GM18868 (cell line): ENCODE measurements at regions not wholly inside any gene's neighbourhood (a gene's known extent, or its start where the extent isn't known, plus 50 kb on each side); places are given as distances from the start of the nearest gene placed in this dataset.
"Not testable (repeated sequence)": the region's sequence is repeated elsewhere in the genome, so short reads cannot be mapped to it uniquely, and the experiment has no call there.

ENCODE experiments used
- ATAC-seq: cut with Tn5 transposase; IDR thresholded peaks from one replicate; pipeline ENCODE4 v1.9.1; 2021; ENCODE audit warnings: mild to moderate bottlenecking, moderate library complexity; ENCODE audit not compliant: unreplicated experiment

GRCh38 chr1:65020774-65021173, 54.4 kb upstream of the JAK1 start:
- no peak for ATAC-seq

- no peak for ATAC-seq
These were observed 55.4 kb upstream of the JAK1 start for GRCh38 chr1:65021795-65022194.

DNA sequence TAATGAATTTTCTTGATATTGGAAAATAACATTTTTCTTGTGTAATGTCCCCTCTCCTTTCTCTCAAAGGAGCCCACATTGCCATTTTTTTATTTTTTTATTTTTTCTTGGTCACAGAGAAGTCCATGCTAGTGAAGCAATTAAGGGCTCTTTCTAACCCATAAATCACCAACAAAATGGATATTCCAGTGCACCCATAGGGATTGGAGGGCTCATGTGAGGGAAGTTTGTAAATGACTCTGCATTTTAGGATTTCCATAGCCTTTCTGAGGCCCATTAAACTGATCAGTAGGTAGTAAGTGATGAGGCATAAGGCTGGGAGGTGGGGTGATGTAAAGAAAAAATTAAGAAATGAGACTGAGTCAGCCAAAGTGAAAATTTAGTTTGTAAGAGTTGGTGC, 55.9 kb upstream of the JAK1 start:
- no peak for ATAC-seq

- no peak for ATAC-seq
These were observed 59.4 kb upstream of the JAK1 start for GRCh38 chr1:65025794-65026193.

- no peak for ATAC-seq
These were observed 59.9 kb upstream of the JAK1 start for GRCh38 chr1:65026235-65026634.

DNA sequence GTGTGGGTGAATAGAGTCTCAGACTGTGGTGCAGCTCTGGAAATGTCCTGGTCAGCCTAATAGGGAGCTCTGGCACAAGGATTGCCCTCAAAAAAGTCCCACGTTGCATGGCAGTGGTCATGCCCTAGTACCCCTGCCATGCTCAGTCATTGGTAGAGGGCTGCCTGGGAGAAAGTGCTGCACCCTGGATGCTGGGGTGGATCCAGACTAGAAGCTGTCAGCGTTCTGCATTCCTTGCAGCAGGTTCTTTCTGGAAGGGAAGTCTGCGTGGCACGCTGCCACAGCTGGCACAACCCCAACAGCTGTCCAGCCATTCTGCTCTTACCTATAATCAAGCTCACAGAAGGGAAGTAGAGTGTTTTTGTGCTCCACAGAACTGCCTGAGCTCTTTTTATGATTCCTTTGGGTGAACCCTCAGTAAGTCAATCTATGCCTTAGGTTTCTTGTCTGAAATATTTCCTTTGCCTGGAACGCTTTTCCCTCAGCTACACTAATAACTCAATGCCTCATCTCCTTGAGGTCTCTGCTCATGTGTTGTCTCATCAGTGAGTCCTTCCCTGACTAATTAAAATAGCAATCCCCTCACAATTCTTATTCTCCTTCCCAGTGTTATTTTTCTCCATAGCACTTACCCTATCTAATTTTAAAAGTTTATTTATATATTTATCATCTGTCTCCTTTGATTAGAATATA, 61.5 kb upstream of the JAK1 start:
- ATAC-seq: no peak

DNA sequence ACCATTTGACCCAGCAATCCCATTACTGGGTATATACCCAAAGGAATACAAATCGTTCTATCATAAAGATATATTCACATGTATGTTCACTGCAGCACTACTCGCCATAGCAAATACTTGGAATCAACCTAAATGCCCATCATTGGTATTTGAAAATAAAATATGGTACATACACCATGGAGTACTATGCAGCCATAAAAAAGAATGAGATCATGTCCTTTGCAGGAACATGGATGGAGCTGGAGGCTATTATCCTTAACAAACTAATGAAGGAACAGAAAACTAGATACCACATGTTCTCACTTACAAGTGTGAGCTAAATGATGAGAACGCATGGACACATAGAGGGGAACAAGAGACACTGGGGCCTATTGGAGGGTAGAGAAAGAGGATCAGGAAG, 63.1 kb upstream of the JAK1 start:
- not testable (repeated sequence) for ATAC-seq

GRCh38 chr1:65034879-65035278, 68.5 kb upstream of the JAK1 start:
- not testable (repeated sequence) for ATAC-seq

- no peak for ATAC-seq
These were observed 70.3 kb upstream of the JAK1 start for GRCh38 chr1:65036570-65037051.

- no peak for ATAC-seq
These were observed 72.7 kb upstream of the JAK1 start for GRCh38 chr1:65039066-65039465.

DNA sequence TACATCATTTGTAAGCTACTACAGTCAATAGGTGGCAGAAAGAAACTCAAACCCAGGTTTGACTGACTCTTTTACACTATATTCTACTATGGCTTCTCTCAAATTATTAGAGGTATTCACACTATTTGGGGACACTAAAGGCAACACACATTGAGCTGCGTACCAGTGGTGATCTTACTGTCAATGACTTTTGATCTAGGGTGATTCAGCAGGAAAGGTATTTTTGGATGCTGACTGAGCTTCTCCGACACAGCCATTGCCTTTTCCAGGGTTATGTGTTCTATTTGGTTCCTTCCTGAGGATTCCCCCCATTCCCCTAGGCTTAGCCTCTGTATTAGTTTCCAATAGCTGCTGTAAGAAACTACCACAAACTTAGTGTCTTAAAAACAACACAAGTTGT, 73.2 kb upstream of the JAK1 start:
- no peak for ATAC-seq

DNA sequence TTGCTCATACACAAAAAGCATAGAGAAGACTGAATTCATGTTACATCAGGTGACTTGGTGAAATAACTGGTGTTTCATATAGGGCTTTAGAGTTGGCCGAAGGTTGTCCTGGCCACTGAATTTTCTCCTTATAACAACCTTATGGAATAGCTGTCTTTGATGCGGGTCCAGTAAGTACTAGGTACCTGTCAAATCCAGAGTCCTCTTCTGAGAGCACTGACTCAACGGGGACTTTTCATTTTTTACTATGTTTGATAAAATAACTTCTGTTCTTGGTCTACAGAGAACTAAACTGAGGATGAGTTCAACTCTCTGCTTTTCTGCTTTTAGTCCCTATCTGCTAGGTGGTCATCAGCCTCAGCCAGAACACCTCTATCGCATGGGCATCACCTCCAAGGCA, 76.1 kb upstream of the JAK1 start:
- no peak for ATAC-seq

DNA sequence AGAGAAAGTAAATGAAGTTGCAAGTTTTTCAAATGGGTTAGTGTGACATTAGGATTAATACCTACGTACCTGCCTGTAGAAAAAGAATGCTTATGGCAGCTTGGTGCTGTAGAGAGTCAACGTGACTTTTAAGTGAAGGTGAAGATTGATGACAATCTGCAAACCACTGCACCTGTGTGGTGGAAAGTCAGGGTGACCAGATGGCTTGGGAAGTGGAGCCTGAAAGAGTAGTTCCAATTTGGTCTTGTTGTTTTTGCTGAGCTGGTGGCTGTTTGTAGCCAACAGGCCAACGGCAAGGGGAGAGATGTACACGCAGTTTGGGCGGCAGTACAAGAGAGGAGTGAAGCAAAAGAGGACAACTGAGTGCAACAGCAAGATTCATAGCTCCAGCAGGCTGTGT, 78.1 kb upstream of the JAK1 start:
- ATAC-seq: no peak

DNA sequence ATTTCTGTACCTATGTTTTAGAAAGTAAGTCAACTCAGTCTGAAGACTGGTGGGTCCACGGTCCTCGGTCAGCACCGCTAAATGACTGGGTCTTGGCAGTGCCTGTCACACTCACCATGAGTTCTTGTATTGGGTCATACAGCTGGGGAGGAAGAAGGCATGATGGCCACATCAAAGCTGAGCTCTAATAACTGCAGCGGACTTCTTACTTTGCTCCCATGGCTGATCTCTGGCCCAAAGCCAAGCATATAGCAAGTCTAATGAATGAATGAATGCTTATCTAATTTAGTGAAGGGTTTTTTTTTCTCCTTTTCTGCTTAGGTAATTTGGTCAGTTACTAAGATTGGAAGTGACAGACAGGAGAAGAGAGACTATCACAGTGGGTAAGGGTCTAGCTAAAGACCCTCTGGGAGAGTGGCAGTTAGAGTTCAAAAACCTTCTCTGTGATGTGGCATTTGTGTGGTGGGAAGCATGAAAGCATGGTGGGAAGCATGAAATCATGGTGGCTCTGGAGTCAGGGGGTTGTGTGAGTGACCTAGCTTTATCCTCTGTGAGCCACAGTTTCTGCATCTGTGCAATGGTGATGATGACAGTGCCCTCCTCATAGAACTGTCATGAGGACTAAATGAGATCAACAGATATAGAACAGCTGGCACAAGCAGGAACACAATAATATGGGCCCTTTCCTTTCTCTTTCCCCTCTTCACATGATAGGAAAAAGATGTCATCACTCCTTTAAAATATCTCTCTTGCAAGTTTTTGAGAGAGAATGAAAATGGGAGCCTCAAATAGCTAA, 78.9 kb upstream of the JAK1 start:
- ATAC-seq: no peak

GRCh38 chr1:65048335-65048734, 82.0 kb upstream of the JAK1 start:
- ATAC-seq: no peak

- ATAC-seq: no peak
These were observed 83.8 kb upstream of the JAK1 start for GRCh38 chr1:65049941-65050713.

- ATAC-seq: no peak
These were observed 84.4 kb upstream of the JAK1 start for GRCh38 chr1:65050735-65051134.

GRCh38 chr1:65054481-65054880, 88.1 kb upstream of the JAK1 start:
- no peak for ATAC-seq

DNA sequence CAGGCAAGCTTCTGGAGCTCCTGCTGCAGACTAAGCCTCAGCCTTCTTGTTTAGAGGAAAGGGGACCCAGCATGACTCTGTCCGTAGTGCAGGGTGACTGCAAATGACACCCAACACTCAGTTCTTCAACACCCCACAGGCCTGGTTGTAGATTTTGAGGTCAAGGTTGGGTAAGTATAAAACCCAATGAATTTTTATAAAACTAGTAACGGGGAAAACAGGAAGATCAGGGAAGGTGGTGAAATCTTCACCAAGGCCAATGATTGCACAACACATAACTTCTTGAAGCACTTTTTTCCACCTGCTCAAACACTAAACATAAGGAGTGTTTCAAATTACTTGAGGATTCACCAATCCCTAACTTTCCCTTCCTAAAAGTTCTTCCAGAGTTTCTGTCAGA, 89.4 kb upstream of the JAK1 start:
- ATAC-seq: no peak

DNA sequence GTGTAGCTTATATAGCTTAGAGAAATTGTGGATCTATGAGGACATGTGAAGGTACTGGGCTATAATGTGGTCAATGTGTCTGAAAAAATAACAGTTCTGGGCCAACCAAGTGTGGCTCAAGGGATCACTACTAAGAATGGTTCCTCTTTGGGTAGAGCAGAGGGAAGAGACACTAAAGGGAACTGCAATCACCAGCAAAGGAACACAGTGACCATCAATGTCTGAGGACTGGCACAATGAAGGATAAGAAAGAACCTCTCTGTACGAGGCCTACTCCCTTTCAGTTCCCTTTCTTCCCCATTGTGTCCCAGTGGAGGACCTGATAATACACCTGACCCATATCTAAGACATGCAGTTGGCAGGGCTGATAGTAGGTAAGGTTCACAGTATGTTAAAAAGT, 89.9 kb upstream of the JAK1 start:
- ATAC-seq: no peak

GRCh38 chr1:65056866-65057265, 90.5 kb upstream of the JAK1 start:
- no peak for ATAC-seq
